ENCODE measurements at regions not wholly inside any gene's neighbourhood (a gene's known extent, or its start where the extent isn't known, plus 50 kb on each side); places are given as distances from the start of the nearest gene placed in this dataset.

DNA sequence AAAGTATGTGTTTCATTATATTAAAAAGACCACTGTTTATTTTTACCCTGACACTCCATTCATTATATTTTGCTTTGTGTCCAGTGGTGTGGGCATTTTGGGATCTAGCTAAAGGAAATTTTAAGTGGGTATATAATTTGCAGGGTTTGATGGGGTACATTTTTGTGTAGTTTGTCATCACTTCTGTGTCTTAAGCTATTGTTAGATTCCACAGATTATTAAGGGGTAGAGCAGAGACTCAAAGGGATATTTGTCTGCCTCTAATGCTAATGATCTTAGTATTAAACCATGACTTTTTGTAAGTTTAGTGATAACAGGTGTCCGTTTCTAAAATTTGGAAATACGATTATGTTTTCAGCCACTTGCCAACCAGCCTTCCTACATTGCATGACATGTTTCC lies 731.6 kb downstream of the BRINP1 start:
- no peak for TF ChIP-seq POLR2A (IDR thresholded peaks at IDR 0.05)
- TF ChIP-seq, protein P1, sequence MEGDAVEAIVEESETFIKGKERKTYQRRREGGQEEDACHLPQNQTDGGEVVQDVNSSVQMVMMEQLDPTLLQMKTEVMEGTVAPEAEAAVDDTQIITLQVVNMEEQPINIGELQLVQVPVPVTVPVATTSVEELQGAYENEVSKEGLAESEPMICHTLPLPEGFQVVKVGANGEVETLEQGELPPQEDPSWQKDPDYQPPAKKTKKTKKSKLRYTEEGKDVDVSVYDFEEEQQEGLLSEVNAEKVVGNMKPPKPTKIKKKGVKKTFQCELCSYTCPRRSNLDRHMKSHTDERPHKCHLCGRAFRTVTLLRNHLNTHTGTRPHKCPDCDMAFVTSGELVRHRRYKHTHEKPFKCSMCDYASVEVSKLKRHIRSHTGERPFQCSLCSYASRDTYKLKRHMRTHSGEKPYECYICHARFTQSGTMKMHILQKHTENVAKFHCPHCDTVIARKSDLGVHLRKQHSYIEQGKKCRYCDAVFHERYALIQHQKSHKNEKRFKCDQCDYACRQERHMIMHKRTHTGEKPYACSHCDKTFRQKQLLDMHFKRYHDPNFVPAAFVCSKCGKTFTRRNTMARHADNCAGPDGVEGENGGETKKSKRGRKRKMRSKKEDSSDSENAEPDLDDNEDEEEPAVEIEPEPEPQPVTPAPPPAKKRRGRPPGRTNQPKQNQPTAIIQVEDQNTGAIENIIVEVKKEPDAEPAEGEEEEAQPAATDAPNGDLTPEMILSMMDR (IDR thresholded peaks at IDR 0.05): no peak
- Histone ChIP-seq H3K36me3 (no peaks in the 10 kb centered on the region), H3K27me3 (no peaks in the 10 kb centered on the region), H3K4me3 (no peak overlapping the region), H3K4me1 (no peaks in the 10 kb centered on the region), H3K27ac (no peak overlapping the region), H3K9me3 (peaks cover 0 to 5% (median 0%) of the 10 kb centered on the region in 3 donors)
- intact Hi-C loops (cut with DNase I): no loop called here
- no peak for DNase-seq
- WGBS, 2 donors: 83 to 84% methylated on average over 2 of the region's 2 CpGs

DNA sequence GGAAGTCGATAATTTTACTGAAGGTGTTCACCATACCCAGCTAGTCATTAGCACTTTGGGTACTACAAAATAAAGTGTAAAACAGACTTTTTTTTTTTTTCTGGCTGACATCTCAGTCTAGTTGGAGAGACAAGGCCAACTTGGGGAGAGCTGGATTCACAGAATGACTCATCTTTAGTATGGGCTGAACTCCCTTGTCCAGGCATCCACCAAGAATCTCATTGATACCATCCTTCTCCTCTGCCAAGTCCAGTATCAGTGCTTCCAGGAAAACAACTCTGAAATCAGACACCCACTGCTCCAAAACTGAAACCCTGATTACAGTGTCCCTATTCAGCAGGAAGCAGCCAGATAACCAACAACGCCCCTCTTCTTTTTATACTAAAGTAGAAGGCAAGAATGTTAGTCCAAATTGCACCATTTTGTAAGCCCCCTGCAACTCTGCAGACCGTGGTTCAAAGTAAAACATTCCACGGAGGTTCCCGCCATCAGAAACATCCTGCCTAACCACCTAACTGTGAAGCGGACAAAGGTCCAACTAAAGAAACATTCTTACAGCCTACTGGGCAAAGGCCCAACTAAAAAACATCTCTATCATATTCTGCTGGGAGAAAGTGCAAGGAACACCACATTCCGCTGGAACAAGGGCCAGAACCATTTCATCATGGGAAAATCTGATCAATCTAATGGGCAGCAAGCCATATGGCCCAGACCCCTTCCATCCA lies 728.2 kb downstream of the BRINP1 start:
- Histone ChIP-seq H3K27ac (no peak overlapping the region), H3K36me3 (no peaks in the 10 kb centered on the region), H3K27me3 (no peaks in the 10 kb centered on the region), H3K4me3 (no peak overlapping the region), H3K9me3 (peaks cover 0 to 11% (median 6%) of the 10 kb centered on the region in 3 donors), H3K4me1 (no peaks in the 10 kb centered on the region)
- no peak for DNase-seq
- 69 to 76% methylated on average over 7 of the region's 7 CpGs for WGBS, 2 donors
- intact Hi-C loops (cut with DNase I): no loop called here
- TF ChIP-seq, protein P1 (IDR thresholded peaks at IDR 0.05): no peak
- no peak for TF ChIP-seq POLR2A (IDR thresholded peaks at IDR 0.05)

DNA sequence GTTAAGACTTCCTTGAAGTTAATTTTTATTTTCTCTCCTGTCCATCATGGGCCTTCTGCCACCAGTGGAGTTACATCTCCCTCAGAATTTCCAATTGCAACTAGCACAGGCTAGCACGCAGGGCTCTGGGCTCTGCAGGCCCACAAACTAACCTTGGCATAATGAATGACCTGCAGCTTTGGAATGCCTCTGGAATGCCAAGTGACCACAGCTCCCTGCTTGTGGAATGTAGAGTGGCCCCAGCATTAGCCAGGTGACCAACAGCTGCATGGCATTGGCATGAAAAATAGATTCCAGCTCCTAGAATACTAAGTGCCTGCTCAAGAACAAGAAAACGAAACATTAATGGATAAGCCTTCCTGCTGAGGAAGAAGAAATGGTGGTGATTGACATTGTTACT lies 726.1 kb downstream of the BRINP1 start:
- H3K4me3 ChIP-seq: no peak overlapping the region
- intact Hi-C loops (cut with DNase I): no loop called here
- H3K27me3 ChIP-seq: no peaks in the 10 kb centered on the region
- H3K9me3 ChIP-seq: peaks cover 0 to 17% (median 9%) of the 10 kb centered on the region in 3 donors
- 25 to 34% methylated on average over 2 of the region's 2 CpGs for WGBS, 2 donors
- DNase-seq: no peak
- H3K27ac ChIP-seq: no peak overlapping the region
- H3K4me1 ChIP-seq: no peaks in the 10 kb centered on the region
- no peaks in the 10 kb centered on the region for H3K36me3 ChIP-seq
- TF ChIP-seq POLR2A (IDR thresholded peaks at IDR 0.05): no peak
- TF ChIP-seq, protein P1 (IDR thresholded peaks at IDR 0.05): no peak

DNA sequence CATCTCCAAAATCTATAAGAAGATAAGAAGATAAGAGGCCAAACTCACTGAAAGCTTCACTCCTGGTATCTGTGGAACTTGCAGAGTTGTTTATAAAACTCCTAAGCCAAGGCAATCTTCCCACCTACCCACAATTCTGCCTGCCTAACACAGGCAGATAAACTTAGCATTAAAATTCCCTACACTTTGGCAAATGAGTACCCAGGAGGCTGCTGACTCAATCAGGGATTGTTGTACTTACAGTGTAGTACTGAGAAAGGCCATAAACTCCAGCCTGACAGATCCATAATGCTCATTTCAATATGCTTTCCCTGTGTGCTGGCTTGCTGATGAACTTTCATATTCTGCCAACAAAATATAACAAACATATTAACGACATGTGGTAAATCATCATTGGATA lies 725.2 kb downstream of the BRINP1 start:
- 73 to 94% methylated on average over 1 of the region's 1 CpG for WGBS, 2 donors

DNA sequence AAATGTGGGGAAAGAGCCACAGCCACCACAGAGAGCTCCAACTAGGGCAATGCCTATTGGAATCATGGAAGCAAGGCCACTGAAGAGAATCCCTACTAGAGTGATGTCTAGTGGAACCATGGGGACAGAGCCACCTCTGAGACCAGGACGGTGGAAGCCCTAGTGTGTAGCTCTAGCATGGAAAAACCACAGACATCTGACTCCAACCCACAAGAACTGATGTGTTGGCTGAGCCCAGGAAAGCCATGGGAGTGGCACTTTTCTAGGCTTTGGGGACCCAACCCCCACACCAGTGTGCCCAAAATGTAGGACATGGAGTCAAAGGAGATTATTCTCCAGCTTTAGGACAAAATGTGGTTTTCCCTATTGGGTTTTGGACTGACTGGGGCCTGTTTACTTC lies 721.9 kb downstream of the BRINP1 start:
- no peak for TF ChIP-seq POLR2A (IDR thresholded peaks at IDR 0.05)
- DNase-seq: no peak

More for the DNA sequence above, 725.2 kb downstream of the BRINP1 start:
- Histone ChIP-seq H3K9me3 (peaks cover 0 to 12% (median 9%) of the 10 kb centered on the region in 3 donors), H3K4me1 (no peaks in the 10 kb centered on the region), H3K36me3 (no peaks in the 10 kb centered on the region), H3K27me3 (no peaks in the 10 kb centered on the region), H3K4me3 (no peak overlapping the region), H3K27ac (no peak overlapping the region)
- intact Hi-C loops (cut with DNase I): no loop called here
- DNase-seq: no peak
- TF ChIP-seq, protein P1 (IDR thresholded peaks at IDR 0.05): no peak
- TF ChIP-seq POLR2A (IDR thresholded peaks at IDR 0.05): no peak

More for the DNA sequence above, 721.9 kb downstream of the BRINP1 start:
- Histone ChIP-seq H3K27me3 (no peaks in the 10 kb centered on the region), H3K4me1 (no peaks in the 10 kb centered on the region), H3K4me3 (no peak overlapping the region), H3K36me3 (no peaks in the 10 kb centered on the region), H3K27ac (no peak overlapping the region), H3K9me3 (peaks cover 0 to 12% (median 9%) of the 10 kb centered on the region in 3 donors)
- intact Hi-C loops (cut with DNase I): no loop called here
- WGBS, 2 donors: 27 to 33% methylated on average over 1 of the region's 1 CpG
